ENCODE measurements at regions not wholly inside any gene's neighbourhood (a gene's known extent, or its start where the extent isn't known, plus 50 kb on each side); places are given as distances from the start of the nearest gene placed in this dataset.

- TF ChIP-seq CTCF (conservative IDR thresholded peaks at IDR 0.05; ENCODE audit: low read depth, low read length) (no peak), EZH2 (IDR thresholded peaks at IDR 0.05; ENCODE audit: low read length, unreplicated experiment) (no peak), EZH2phosphoT487 (IDR thresholded peaks at IDR 0.05; ENCODE audit: borderline replicate concordance, low read length) (no peak)
- peaks cover 18% of the 10 kb centered on the region for H3K4me1 ChIP-seq (ENCODE audit: insufficient read depth, low read length)
- peak overlapping the region; percentile 38; the same call in 1 of the 2 replicates for H3K4me2 ChIP-seq (ENCODE audit: low read length)
- no peaks in the 10 kb centered on the region for H3K36me3 ChIP-seq (ENCODE audit: low read depth, low read length)
- H3K27ac ChIP-seq (ENCODE audit: low read length) = no peak overlapping the region
- no peaks in the 10 kb centered on the region for H3K79me2 ChIP-seq (ENCODE audit: low read length)
- H3K9ac ChIP-seq (ENCODE audit: low read length) = no peak overlapping the region
- CTCF ChIA-PET = interaction anchor here (0.6 kb wide), 1 partner anchor 54 kb away, joined by 3 read pairs; no protein-coding TSS in a partner anchor
- H3K27me3 ChIP-seq (ENCODE audit: low read length) = no peaks in the 10 kb centered on the region
- DNase-seq (no peak), ATAC-seq (no peak; the same call in 1 of the 2 replicates)
- H3K9me2 ChIP-seq (replicated peaks; ENCODE audit: low read length) = no peaks in the 10 kb centered on the region
- H4K20me1 ChIP-seq (ENCODE audit: low read length) = no peaks in the 10 kb centered on the region
- no peak overlapping the region for H2AFZ ChIP-seq (ENCODE audit: low read length)
- intact Hi-C loops (cut with micrococcal nuclease) = loop anchor here (5.0 kb wide), 2 partner anchors 36 to 99 kb away; no protein-coding TSS in a partner anchor
- POLR2A ChIA-PET (ENCODE audit: unreplicated experiment) = no interaction called here
- no peaks in the 10 kb centered on the region for H3F3A ChIP-seq (ENCODE audit: low read length, unreplicated experiment)
- BruUV-seq (replicated peaks) = no TSS peak
- no peaks in the 10 kb centered on the region; the same call in 1 of the 2 replicates for H3K9me3 ChIP-seq (ENCODE audit: low read length)
- H3K4me3 ChIP-seq (ENCODE audit: low read length) = no peak overlapping the region
These were observed 96.4 kb upstream of the MYCBP2 start for GRCh38 chr13:77423296-77423695.

DNA sequence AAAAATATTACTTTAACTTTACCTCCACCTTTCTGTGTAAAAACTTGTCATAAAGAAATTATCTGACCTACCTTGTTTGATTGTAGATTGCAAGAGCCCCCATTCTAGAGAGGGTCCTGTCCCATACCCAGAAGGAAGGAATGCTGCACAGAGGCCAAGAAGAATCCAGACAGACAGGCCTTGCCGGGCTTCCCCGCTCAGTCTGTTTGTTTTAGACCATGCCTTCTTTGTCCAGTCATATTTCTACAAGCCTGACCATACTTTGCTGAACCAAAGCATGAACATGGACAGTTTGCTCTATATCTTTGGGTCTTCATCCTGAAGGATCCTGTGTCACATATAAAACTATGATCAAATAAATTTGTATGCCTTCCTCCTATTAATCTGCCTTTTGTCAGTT, 95.8 kb upstream of the MYCBP2 start:
- intact Hi-C loops (cut with micrococcal nuclease) = loop anchor here (5.0 kb wide), 2 partner anchors 35 to 100 kb away; no protein-coding TSS in a partner anchor
- POLR2A ChIA-PET (ENCODE audit: unreplicated experiment) = no interaction called here
- Histone ChIP-seq H3K79me2 (ENCODE audit: low read length) (no peaks in the 10 kb centered on the region), H3K9me2 (replicated peaks; ENCODE audit: low read length) (no peaks in the 10 kb centered on the region), H3K27me3 (ENCODE audit: low read length) (no peaks in the 10 kb centered on the region), H3F3A (ENCODE audit: low read length, unreplicated experiment) (no peaks in the 10 kb centered on the region), H3K4me1 (ENCODE audit: insufficient read depth, low read length) (peaks cover 24% of the 10 kb centered on the region), H3K4me2 (ENCODE audit: low read length) (peak overlapping the region; percentile 38; the same call in 1 of the 2 replicates), H3K4me3 (ENCODE audit: low read length) (no peak overlapping the region), H2AFZ (ENCODE audit: low read length) (no peak overlapping the region), H3K9ac (ENCODE audit: low read length) (no peak overlapping the region), H4K20me1 (ENCODE audit: low read length) (no peaks in the 10 kb centered on the region), H3K27ac (ENCODE audit: low read length) (no peak overlapping the region), H3K9me3 (ENCODE audit: low read length) (no peaks in the 10 kb centered on the region), H3K36me3 (ENCODE audit: low read depth, low read length) (no peaks in the 10 kb centered on the region)
- CTCF ChIA-PET = no interaction called here
- ATAC-seq (no peak; the same call in 1 of the 2 replicates), DNase-seq (peak; percentile 35)
- TF ChIP-seq EZH2phosphoT487 (IDR thresholded peaks at IDR 0.05; ENCODE audit: borderline replicate concordance, low read length) (no peak), EZH2 (IDR thresholded peaks at IDR 0.05; ENCODE audit: low read length, unreplicated experiment) (no peak), CTCF (conservative IDR thresholded peaks at IDR 0.05; ENCODE audit: low read depth, low read length) (no peak)
- no TSS peak for BruUV-seq (replicated peaks)

DNA sequence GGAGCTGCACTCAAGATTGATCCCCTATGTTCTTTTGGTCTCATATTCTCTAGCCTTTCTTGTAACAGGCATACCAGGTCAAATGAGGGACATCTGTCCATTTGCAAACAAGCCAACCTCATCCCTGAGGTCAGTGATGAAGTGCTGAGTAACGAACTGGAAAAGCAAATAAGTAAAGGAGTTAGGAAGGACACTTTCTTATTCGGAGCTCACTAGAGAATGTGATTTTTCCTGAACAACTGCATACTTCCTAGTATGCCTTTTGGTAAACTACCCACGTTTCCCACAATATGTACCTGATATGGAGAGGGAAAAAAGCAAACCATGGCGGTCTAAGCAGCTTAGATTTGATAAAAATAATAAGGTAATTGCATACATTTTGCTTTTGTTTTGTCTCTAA, 91.0 kb upstream of the MYCBP2 start:
- peaks cover 22% of the 10 kb centered on the region for H3K4me1 ChIP-seq (ENCODE audit: insufficient read depth, low read length)
- H3K9ac ChIP-seq (ENCODE audit: low read length) = no peak overlapping the region
- peak; percentile 59 for DNase-seq
- H3K9me3 ChIP-seq (ENCODE audit: low read length) = no peaks in the 10 kb centered on the region
- TF ChIP-seq CTCF (conservative IDR thresholded peaks at IDR 0.05; ENCODE audit: low read depth, low read length) = no peak
- TF ChIP-seq EZH2phosphoT487 (IDR thresholded peaks at IDR 0.05; ENCODE audit: borderline replicate concordance, low read length) = no peak
- TF ChIP-seq EZH2 (IDR thresholded peaks at IDR 0.05; ENCODE audit: low read length, unreplicated experiment) = no peak
- no peaks in the 10 kb centered on the region for H3K9me2 ChIP-seq (replicated peaks; ENCODE audit: low read length)
- no peak overlapping the region for H2AFZ ChIP-seq (ENCODE audit: low read length)
- H3K36me3 ChIP-seq (ENCODE audit: low read depth, low read length) = no peaks in the 10 kb centered on the region
- peak overlapping the region; percentile 56 for H3K4me2 ChIP-seq (ENCODE audit: low read length)
- H3K27me3 ChIP-seq (ENCODE audit: low read length) = no peaks in the 10 kb centered on the region
- BruUV-seq (replicated peaks) = no TSS peak
- ChIA-PET POLR2A (ENCODE audit: unreplicated experiment) (no interaction called here), CTCF (no interaction called here)
- H3K27ac ChIP-seq (ENCODE audit: low read length) = peak overlapping the region; percentile 53
- H3F3A ChIP-seq (ENCODE audit: low read length, unreplicated experiment) = no peaks in the 10 kb centered on the region
- no peaks in the 10 kb centered on the region for H3K79me2 ChIP-seq (ENCODE audit: low read length)
- H4K20me1 ChIP-seq (ENCODE audit: low read length) = no peaks in the 10 kb centered on the region
- peak overlapping the region; percentile 11; the same call in 1 of the 2 replicates for H3K4me3 ChIP-seq (ENCODE audit: low read length)
- intact Hi-C loops (cut with micrococcal nuclease) = no loop called here
- ATAC-seq = peak; percentile 76

Measured in PC-3 (cell line).